ENCODE measurements at regions not wholly inside any gene's neighbourhood (a gene's known extent, or its start where the extent isn't known, plus 50 kb on each side); places are given as distances from the start of the nearest gene placed in this dataset.
A peak's percentile ranks its signal among the peaks of the same experiment; 100 is the strongest.

- FAIRE-seq = no peak
- no peaks in the 10 kb centered on the region for H3K36me3 ChIP-seq (ENCODE audit: control insufficient read depth in 2 of 3, insufficient read depth in 3 of 3, low read length in 3 of 3)
- no peak overlapping the region for H3K4me3 ChIP-seq (ENCODE audit: low read length in 3 of 3)
- H3K4me1 ChIP-seq (ENCODE audit: control insufficient read depth in 2 of 3, insufficient read depth in 2 of 3, low read depth in 1 of 3, low read length in 3 of 3) = no peaks in the 10 kb centered on the region
- intact Hi-C loops (cut with DNase I) = no loop called here
- no peak overlapping the region for H3K9ac ChIP-seq (ENCODE audit: low read length in 3 of 3)
- H3K27me3 ChIP-seq (ENCODE audit: control insufficient read depth, insufficient read depth, low read length) = no peaks in the 10 kb centered on the region
- TF ChIP-seq, protein P1, sequence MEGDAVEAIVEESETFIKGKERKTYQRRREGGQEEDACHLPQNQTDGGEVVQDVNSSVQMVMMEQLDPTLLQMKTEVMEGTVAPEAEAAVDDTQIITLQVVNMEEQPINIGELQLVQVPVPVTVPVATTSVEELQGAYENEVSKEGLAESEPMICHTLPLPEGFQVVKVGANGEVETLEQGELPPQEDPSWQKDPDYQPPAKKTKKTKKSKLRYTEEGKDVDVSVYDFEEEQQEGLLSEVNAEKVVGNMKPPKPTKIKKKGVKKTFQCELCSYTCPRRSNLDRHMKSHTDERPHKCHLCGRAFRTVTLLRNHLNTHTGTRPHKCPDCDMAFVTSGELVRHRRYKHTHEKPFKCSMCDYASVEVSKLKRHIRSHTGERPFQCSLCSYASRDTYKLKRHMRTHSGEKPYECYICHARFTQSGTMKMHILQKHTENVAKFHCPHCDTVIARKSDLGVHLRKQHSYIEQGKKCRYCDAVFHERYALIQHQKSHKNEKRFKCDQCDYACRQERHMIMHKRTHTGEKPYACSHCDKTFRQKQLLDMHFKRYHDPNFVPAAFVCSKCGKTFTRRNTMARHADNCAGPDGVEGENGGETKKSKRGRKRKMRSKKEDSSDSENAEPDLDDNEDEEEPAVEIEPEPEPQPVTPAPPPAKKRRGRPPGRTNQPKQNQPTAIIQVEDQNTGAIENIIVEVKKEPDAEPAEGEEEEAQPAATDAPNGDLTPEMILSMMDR (IDR thresholded peaks at IDR 0.05; ENCODE audit: borderline replicate concordance, extremely low read depth, insufficient read depth) = no peak
- H3K9me3 ChIP-seq (ENCODE audit: control insufficient read depth in 2 of 3, insufficient read depth in 1 of 3, low read length in 3 of 3) = no peaks in the 10 kb centered on the region
- H3K27ac ChIP-seq (ENCODE audit: low read depth in 2 of 2, low read length in 2 of 2) = no peak overlapping the region
- DNase-seq = no peak
These were observed 1429.3 kb downstream of the EFNA5 start for GRCh38 chr5:106241409-106241808.

DNA sequence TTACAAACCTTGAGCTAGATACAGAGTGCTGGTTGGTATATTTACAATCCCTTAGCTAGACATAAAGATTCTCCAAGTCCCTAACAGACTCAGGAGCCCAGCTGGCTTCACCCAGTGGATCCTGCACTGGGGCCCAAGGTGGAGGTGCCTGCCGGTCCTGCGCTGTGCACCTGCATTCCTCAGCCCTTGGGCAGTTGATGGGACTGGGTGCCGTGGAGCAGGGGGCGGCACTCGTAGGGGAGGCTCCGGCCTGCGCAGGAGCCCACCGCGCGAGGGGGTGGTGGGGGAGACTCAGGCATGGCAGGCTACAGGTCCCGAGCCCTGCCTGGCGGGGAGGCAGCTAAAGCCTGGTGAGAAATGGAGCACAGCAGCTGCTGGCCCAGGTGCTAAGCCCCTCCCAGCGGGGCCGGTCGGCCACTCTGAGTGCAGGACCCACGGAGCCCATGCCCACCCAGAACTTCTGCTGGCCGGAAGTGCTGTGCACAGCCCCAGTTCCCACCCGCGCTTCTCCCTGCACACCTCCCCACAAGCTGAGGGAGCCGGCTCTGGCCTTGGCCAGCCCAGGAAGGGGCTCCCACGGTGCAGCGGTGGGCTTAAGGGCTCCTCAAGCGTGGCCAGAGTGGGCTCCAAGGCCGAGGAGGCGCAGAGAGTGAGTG is 1464.7 kb downstream of the EFNA5 start:
- Histone ChIP-seq H3K9ac (ENCODE audit: low read length in 3 of 3) (no peak overlapping the region), H3K4me3 (ENCODE audit: low read length in 3 of 3) (no peak overlapping the region), H3K4me1 (ENCODE audit: control insufficient read depth in 2 of 3, insufficient read depth in 2 of 3, low read depth in 1 of 3, low read length in 3 of 3) (no peaks in the 10 kb centered on the region), H3K9me3 (ENCODE audit: control insufficient read depth in 2 of 3, insufficient read depth in 1 of 3, low read length in 3 of 3) (no peaks in the 10 kb centered on the region), H3K36me3 (ENCODE audit: control insufficient read depth in 2 of 3, insufficient read depth in 3 of 3, low read length in 3 of 3) (no peaks in the 10 kb centered on the region), H3K27ac (ENCODE audit: low read depth in 2 of 2, low read length in 2 of 2) (no peak overlapping the region), H3K27me3 (ENCODE audit: control insufficient read depth, insufficient read depth, low read length) (no peaks in the 10 kb centered on the region)
- peak in 1 of 5 donors; percentile 56 for DNase-seq
- intact Hi-C loops (cut with DNase I) = no loop called here
- no peak for FAIRE-seq
- TF ChIP-seq, protein P1 (IDR thresholded peaks at IDR 0.05; ENCODE audit: borderline replicate concordance, extremely low read depth, insufficient read depth) = no peak

DNA sequence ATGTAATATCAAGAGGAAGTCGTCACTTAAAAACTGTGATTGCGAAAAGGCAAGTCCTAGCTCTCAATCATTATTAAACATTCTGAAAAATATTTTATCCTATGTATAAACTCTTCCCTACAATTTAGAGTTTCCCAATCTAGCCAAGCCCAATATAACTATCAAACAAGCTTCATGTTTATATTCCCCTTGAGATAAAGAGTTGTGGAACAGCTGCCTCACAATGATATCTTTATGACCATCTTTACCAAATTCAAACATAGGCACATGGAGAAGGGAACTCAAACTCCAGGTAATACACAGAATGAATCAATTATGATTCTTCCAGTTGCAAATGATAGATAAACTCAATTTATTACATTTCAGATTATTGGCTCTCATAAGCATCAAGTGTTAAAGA is 1468.7 kb downstream of the EFNA5 start:
- intact Hi-C loops (cut with DNase I) = no loop called here
- TF ChIP-seq, protein P1 (IDR thresholded peaks at IDR 0.05; ENCODE audit: borderline replicate concordance, extremely low read depth, insufficient read depth) = no peak
- Histone ChIP-seq H3K27me3 (ENCODE audit: control insufficient read depth, insufficient read depth, low read length) (no peaks in the 10 kb centered on the region), H3K27ac (ENCODE audit: low read depth in 2 of 2, low read length in 2 of 2) (no peak overlapping the region), H3K4me1 (ENCODE audit: control insufficient read depth in 2 of 3, insufficient read depth in 2 of 3, low read depth in 1 of 3, low read length in 3 of 3) (no peaks in the 10 kb centered on the region), H3K9ac (ENCODE audit: low read length in 3 of 3) (no peak overlapping the region), H3K9me3 (ENCODE audit: control insufficient read depth in 2 of 3, insufficient read depth in 1 of 3, low read length in 3 of 3) (no peaks in the 10 kb centered on the region), H3K4me3 (ENCODE audit: low read length in 3 of 3) (no peak overlapping the region), H3K36me3 (ENCODE audit: control insufficient read depth in 2 of 3, insufficient read depth in 3 of 3, low read length in 3 of 3) (no peaks in the 10 kb centered on the region)
- no peak for FAIRE-seq
- no peak for DNase-seq

- H3K27ac ChIP-seq (ENCODE audit: low read depth in 2 of 2, low read length in 2 of 2) = no peak overlapping the region
- H3K4me3 ChIP-seq (ENCODE audit: low read length in 3 of 3) = no peak overlapping the region
- no peaks in the 10 kb centered on the region for H3K36me3 ChIP-seq (ENCODE audit: control insufficient read depth in 2 of 3, insufficient read depth in 3 of 3, low read length in 3 of 3)
- H3K9ac ChIP-seq (ENCODE audit: low read length in 3 of 3) = no peak overlapping the region
- no peaks in the 10 kb centered on the region for H3K9me3 ChIP-seq (ENCODE audit: control insufficient read depth in 2 of 3, insufficient read depth in 1 of 3, low read length in 3 of 3)
- TF ChIP-seq, protein P1 (IDR thresholded peaks at IDR 0.05; ENCODE audit: borderline replicate concordance, extremely low read depth, insufficient read depth) = no peak
- FAIRE-seq (no peak), DNase-seq (no peak)
- no peaks in the 10 kb centered on the region for H3K4me1 ChIP-seq (ENCODE audit: control insufficient read depth in 2 of 3, insufficient read depth in 2 of 3, low read depth in 1 of 3, low read length in 3 of 3)
- intact Hi-C loops (cut with DNase I) = no loop called here
- H3K27me3 ChIP-seq (ENCODE audit: control insufficient read depth, insufficient read depth, low read length) = no peaks in the 10 kb centered on the region
These were observed 1469.8 kb downstream of the EFNA5 start for GRCh38 chr5:106200971-106201370.
